Prostate gland (tissue), 2 donors: ENCODE measurements at regions not wholly inside any gene's neighbourhood (a gene's known extent, or its start where the extent isn't known, plus 50 kb on each side); places are given as distances from the start of the nearest gene placed in this dataset.

Source experiments
- CTCF ChIP-seq, 4 experiments: fragments of 200-600 bp in 2 of 4; fragments of 450-650 bp in 2 of 4; sonication (generic) in 2 of 4; IDR thresholded peaks; 1 replicate in 3 of 4; 2 replicates in 1 of 4; pipeline ENCODE4 v1.5.1; 2016 to 2019; ENCODE audit warnings: antibody characterized with exemption in 4 of 4, mild to moderate bottlenecking in 2 of 4, moderate library complexity in 2 of 4
- POLR2A ChIP-seq: fragments of 450-650 bp; IDR thresholded peaks from one replicate; pipeline ENCODE4 v1.6.1; 2016; ENCODE audit warnings: antibody characterized with exemption, mild to moderate bottlenecking
- POLR2AphosphoS5 ChIP-seq: sonication (generic); formaldehyde crosslinking; IDR thresholded peaks from one replicate; pipeline ENCODE4 v1.6.1; 2017; ENCODE audit warnings: antibody characterized with exemption

- TF ChIP-seq POLR2A (no peak), POLR2AphosphoS5 (no peak), CTCF (IDR thresholded peaks at IDR 0.05) (no peak)
These were observed 305.3 kb downstream of the LRIG3 start for GRCh38 chr12:58615047-58615446.
